Esophagus squamous epithelium (tissue), 5 donors: ENCODE measurements at regions not wholly inside any gene's neighbourhood (a gene's known extent, or its start where the extent isn't known, plus 50 kb on each side); places are given as distances from the start of the nearest gene placed in this dataset.
"Not testable (repeated sequence)": the region's sequence is repeated elsewhere in the genome, so short reads cannot be mapped to it uniquely, and the experiment has no call there.

Experiments
- DNase-seq: peaks from one replicate; lab custom pipeline; 2025; lab: John Stamatoyannopoulos, UW
- H3K27ac ChIP-seq, 4 donors: fragments of 200-600 bp; sonication (generic); one replicate each; pipeline ENCODE4 v1.5.1; 2016 to 2019; ENCODE audit warnings: mild to moderate bottlenecking in 1 of 4
- H3K27me3 ChIP-seq, 4 donors: fragments of 200-600 bp; sonication (generic); 1 replicate in 3 of 4; 2 replicates in 1 of 4; pipeline versions ENCODE4 v1.5.1 to v1.6.0; 2017 to 2021; ENCODE audit warnings: antibody characterized with exemption in 1 of 4
- H3K36me3 ChIP-seq, 3 donors: fragments of 200-600 bp; sonication (generic); one replicate each; pipeline ENCODE4 v1.5.1; 2016 to 2019
- H3K4me1 ChIP-seq, 3 donors: fragments of 200-600 bp; sonication (generic); one replicate each; pipeline ENCODE4 v1.5.1; 2017 to 2019
- H3K4me3 ChIP-seq, 4 donors: fragments of 200-600 bp; sonication (generic); 1 replicate in 3 of 4; 2 replicates in 1 of 4; pipeline ENCODE4 v1.5.1; 2016 to 2019; ENCODE audit warnings: mild to moderate bottlenecking in 2 of 4, moderate library complexity in 1 of 4
- H3K9me3 ChIP-seq, 3 donors: fragments of 200-600 bp; sonication (generic); one replicate each; pipeline ENCODE4 v1.5.1; 2016 to 2019
- POLR2A ChIP-seq, 4 donors: fragments of 450-650 bp; IDR thresholded peaks; one replicate each; pipeline ENCODE4 v1.6.1; 2017; ENCODE audit warnings: antibody characterized with exemption in 4 of 4, mild to moderate bottlenecking in 4 of 4, moderate library complexity in 3 of 4
- WGBS, 2 donors: methylation state at CpG; one replicate each; pipeline ENCODE4 v1.1.5; 2018; 5-methylcytosine and 5-hydroxymethylcytosine counted together
- intact Hi-C: fragments of 100-400 bp; cut with DNase I; formaldehyde crosslinking; loops from one replicate; pipeline ENCODE4 v1.15.0; 2022
- TF ChIP-seq, protein P1 (sequence below), 6 experiments: fragments of 450-650 bp in 4 of 6; fragments of 200-600 bp in 2 of 6; sonication (generic) in 2 of 6; IDR thresholded peaks; one replicate each; pipeline ENCODE4 v1.5.1; 2016 to 2019; ENCODE audit warnings: antibody characterized with exemption in 6 of 6, mild to moderate bottlenecking in 4 of 6, moderate library complexity in 4 of 6
- donor health status: DM: yes; HTN: yes; CAD: no.

DNA sequence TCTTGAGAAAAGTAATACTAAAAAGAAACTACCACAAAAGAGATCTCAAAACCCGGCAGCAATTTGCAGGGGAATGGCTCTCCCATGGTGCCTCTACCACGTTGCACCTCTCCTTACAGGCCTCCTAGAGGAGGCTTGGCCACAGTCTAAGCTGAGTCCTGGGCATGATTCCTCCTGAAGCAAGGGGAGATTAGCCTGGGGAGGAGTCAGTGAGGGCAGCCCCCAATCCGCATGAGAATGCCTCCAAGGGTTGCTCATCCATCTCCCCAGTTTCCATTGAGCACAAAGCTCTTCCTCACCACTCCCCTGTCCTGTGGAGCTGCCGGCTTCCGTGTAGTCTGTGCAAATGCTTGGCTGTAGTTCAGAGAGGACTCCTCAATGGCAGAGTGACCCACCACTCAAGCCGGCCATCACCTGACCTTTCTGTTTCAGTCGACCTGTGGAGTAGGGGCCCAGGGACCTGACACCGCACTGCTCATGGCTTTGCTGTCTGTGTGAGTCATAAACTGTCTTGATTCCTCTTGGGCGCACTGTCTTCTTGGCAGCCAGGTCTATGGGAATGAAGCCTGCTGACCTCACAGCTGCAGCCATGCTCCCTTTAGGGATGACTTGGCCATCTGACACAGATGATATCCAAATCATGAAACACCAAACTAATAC is 224.2 kb upstream of the SGCG start:
- H3K4me3 ChIP-seq, DNase-seq, intact Hi-C loops, H3K9me3 ChIP-seq, H3K27me3 ChIP-seq, H3K4me1 ChIP-seq, H3K27ac ChIP-seq, H3K36me3 ChIP-seq: not testable (repeated sequence)
- 46 to 71% methylated on average over 6 of the region's 9 CpGs for WGBS, 2 donors

DNA sequence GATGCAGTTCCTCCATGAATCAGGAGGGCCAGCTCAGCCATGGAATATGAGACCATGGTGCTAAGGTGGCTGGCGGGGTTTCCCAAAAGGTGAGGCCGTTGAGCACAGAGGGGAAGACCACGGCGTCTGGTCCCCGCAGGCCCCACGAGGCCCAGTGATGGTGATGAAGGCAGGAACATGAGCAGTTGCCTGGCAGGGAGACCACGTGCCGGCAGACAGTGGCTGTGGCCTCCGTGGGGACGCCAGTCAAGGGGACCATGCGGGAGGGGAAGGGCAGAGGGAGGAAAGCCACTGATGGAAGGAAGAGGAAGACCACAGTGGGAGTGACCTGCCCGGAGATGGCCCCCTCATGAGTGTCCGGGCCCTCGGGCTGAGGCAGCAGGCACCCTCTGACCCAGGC is 220.9 kb upstream of the SGCG start:
- WGBS, 2 donors = 92% methylated on average over 10 of the region's 14 CpGs; no CpG with 5 or more reads in 1 of the 2 donors
- H3K27me3 ChIP-seq, H3K4me3 ChIP-seq, intact Hi-C loops, H3K36me3 ChIP-seq, DNase-seq, H3K9me3 ChIP-seq, H3K27ac ChIP-seq, H3K4me1 ChIP-seq: not testable (repeated sequence)

DNA sequence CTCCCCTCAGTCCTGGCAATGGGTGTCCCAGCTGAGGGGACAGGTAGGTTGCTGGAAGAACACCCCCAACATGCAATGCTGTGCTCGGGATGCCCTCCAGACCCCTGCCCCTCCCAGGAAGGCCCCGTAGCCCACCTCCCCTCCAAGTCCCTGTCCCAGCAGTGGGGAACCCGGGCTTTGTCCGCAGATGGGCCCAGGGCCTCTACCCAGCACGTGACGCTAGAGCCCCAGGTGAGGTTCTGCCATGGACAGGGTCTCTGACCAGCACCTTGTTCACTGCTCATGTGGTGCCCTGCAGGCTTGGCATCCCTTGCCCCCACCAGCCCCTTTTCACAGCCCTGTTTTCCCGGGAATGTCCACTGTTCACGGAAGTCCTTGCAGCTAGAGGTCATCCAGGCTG is 220.0 kb upstream of the SGCG start:
- 69 to 77% methylated on average over 3 to 7 of the region's 8 CpGs for WGBS, 2 donors
- no peak for DNase-seq
- Histone ChIP-seq H3K4me1 (no peaks in the 10 kb centered on the region), H3K4me3 (no peak overlapping the region), H3K9me3 (no peaks in the 10 kb centered on the region), H3K27me3 (peaks cover 0 to 5% (median 0%) of the 10 kb centered on the region in 4 donors), H3K27ac (no peak overlapping the region), H3K36me3 (no peaks in the 10 kb centered on the region)
- no peak for TF ChIP-seq POLR2A (IDR thresholded peaks at IDR 0.05)
- TF ChIP-seq, protein P1, sequence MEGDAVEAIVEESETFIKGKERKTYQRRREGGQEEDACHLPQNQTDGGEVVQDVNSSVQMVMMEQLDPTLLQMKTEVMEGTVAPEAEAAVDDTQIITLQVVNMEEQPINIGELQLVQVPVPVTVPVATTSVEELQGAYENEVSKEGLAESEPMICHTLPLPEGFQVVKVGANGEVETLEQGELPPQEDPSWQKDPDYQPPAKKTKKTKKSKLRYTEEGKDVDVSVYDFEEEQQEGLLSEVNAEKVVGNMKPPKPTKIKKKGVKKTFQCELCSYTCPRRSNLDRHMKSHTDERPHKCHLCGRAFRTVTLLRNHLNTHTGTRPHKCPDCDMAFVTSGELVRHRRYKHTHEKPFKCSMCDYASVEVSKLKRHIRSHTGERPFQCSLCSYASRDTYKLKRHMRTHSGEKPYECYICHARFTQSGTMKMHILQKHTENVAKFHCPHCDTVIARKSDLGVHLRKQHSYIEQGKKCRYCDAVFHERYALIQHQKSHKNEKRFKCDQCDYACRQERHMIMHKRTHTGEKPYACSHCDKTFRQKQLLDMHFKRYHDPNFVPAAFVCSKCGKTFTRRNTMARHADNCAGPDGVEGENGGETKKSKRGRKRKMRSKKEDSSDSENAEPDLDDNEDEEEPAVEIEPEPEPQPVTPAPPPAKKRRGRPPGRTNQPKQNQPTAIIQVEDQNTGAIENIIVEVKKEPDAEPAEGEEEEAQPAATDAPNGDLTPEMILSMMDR (IDR thresholded peaks at IDR 0.05) = no peak
- intact Hi-C loops = no loop called here

DNA sequence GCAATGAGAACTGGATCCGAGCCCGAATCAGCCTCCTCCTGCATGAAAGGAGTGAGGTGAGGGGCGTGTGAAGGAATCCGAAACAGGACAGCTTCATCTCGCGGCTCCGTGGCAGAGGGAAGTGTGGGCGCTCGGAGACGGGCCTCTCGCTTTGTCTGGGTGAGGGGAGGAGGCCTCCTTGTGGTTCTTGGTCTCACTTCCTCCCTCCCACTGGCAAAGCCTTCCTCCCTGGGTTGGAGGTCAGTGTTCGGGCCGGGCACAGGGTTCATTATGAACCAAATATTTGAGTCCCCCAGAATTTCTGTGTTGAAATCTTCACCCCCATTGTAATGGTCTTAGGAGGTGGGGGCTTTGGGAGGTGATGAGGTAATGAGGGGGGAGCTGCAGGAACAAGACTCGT is 219.4 kb upstream of the SGCG start:
- H3K36me3 ChIP-seq, H3K27ac ChIP-seq, intact Hi-C loops, DNase-seq, H3K27me3 ChIP-seq, H3K9me3 ChIP-seq, H3K4me1 ChIP-seq, H3K4me3 ChIP-seq: not testable (repeated sequence)
- 70 to 95% methylated on average over 2 to 4 of the region's 14 CpGs for WGBS, 2 donors

DNA sequence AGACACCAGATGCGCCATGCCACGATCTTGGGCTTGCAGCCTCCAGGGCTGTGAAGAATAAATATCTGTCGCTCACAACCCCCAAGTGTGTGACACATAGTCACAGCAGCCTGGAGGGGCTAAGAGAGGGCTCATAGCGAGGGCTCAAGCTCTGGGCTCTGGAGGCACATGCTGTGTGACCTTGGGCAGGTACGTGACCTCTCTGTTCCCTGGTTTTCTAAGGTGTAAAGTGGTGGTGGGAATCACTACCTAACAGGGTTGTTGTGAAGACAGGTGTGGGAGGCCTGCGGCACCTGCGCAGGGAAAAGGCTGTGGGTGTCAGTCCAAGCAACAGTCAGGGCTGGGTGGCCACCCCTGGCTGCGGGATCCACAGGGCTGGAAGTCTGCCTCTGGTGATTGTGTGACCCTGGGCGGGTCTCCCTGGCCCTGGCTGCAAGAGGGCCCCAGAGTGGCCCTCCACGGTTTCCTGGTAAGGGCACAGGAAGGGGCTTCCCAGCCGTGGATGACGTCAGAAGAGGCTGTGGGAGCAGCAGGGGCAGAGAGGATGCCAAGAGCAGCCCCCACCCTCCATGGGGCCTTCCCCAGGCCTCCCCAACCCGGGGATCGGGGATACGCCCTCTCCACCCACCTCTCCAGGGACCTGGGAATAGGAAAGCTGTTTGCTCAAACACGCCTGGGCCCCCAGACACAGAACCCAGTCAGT is 218.8 kb upstream of the SGCG start:
- H3K27me3 ChIP-seq = peaks cover 0 to 5% (median 0%) of the 10 kb centered on the region in 4 donors
- no peak overlapping the region for H3K27ac ChIP-seq
- H3K4me1 ChIP-seq = no peaks in the 10 kb centered on the region
- intact Hi-C loops = no loop called here
- H3K4me3 ChIP-seq = no peak overlapping the region
- no peak for DNase-seq
- H3K36me3 ChIP-seq = no peaks in the 10 kb centered on the region
- WGBS, 2 donors = 70 to 79% methylated on average over 7 to 10 of the region's 16 CpGs
- no peak for TF ChIP-seq POLR2A (IDR thresholded peaks at IDR 0.05)
- TF ChIP-seq, protein P1 (IDR thresholded peaks at IDR 0.05) = no peak
- no peaks in the 10 kb centered on the region for H3K9me3 ChIP-seq

DNA sequence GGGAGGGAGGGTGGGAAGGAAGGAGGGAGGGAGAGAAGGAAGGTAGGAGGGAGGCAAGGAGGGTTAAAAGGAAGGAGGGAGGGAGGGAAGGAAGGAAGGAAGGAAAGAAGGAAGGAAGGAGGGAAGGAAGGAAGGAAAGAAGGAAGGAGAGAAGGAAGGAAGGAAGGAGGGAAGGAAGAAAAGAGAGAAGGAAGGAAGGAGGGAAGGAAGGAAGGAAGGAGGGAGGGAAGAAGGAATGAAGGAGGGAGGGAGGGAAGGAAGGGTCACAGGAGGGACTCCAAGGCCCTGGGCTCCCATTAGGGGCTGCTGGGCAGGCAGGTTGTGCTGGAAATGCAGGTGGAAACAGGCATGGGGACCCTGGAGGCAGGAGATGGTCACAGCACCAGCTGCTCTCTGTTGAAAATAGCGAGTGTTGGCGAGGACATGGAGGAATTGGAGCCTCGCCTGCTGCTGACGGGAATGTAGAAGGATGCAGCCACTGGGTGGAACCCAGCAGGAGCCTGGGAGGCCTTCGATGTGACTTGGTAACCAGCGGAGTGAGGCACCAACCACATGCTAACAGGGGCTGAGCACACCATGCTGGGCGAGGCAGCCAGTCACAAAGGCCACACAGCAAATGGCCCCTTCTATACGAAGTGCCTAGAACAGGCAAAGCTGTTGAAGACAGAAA is 217.3 kb upstream of the SGCG start:
- H3K9me3 ChIP-seq, H3K4me1 ChIP-seq, H3K36me3 ChIP-seq, H3K4me3 ChIP-seq, intact Hi-C loops, H3K27ac ChIP-seq, H3K27me3 ChIP-seq, DNase-seq: not testable (repeated sequence)
- 54 to 70% methylated on average over 6 to 8 of the region's 8 CpGs for WGBS, 2 donors
